Loucy (cell line): ENCODE measurements at regions not wholly inside any gene's neighbourhood (a gene's known extent, or its start where the extent isn't known, plus 50 kb on each side); places are given as distances from the start of the nearest gene placed in this dataset.

ENCODE experiments used
- CTCF ChIP-seq: fragments of 200-600 bp; sonication (generic); conservative IDR thresholded peaks from 2 replicates; pipeline ENCODE4 v1.5.1; 2014; ENCODE audit warnings: mild to moderate bottlenecking, antibody characterized with exemption, low read length
- EZH2phosphoT487 ChIP-seq: fragments of 200-600 bp; IDR thresholded peaks from 2 replicates; pipeline ENCODE4 v1.6.1; 2018; ENCODE audit warnings: antibody characterized with exemption, mild to moderate bottlenecking, moderate library complexity, borderline replicate concordance

- TF ChIP-seq CTCF (no peak), EZH2phosphoT487 (no peak)
Measured at GRCh38 chr5:8288334-8288733, 419.4 kb downstream of the MTRR start.
